Mucosa of rectum (tissue), 2 donors: ENCODE measurements at regions not wholly inside any gene's neighbourhood (a gene's known extent, or its start where the extent isn't known, plus 50 kb on each side); places are given as distances from the start of the nearest gene placed in this dataset.
"Not testable (repeated sequence)": the region's sequence is repeated elsewhere in the genome, so short reads cannot be mapped to it uniquely, and the experiment has no call there.

Experiments
- H3K27ac ChIP-seq, 2 donors: one replicate each; pipeline ENCODE4 v1.7.0; 2013; ENCODE audit warnings: inconsistent platforms in 2 of 2, low read depth in 2 of 2, low read length in 2 of 2
- H3K27me3 ChIP-seq, 2 donors: one replicate each; pipeline ENCODE4 v1.7.0; 2013; ENCODE audit warnings: low read length in 2 of 2; ENCODE audit not compliant: control insufficient read depth in 2 of 2, insufficient read depth in 2 of 2
- H3K36me3 ChIP-seq, 2 donors: one replicate each; pipeline ENCODE4 v1.7.0; 2013; ENCODE audit warnings: low read length in 2 of 2; ENCODE audit not compliant: control insufficient read depth in 2 of 2, insufficient read depth in 2 of 2
- H3K4me1 ChIP-seq, 2 donors: one replicate each; pipeline ENCODE4 v1.7.0; 2013; ENCODE audit warnings: low read length in 2 of 2, mild to moderate bottlenecking in 1 of 2; ENCODE audit not compliant: control insufficient read depth in 2 of 2, insufficient read depth in 2 of 2
- H3K4me3 ChIP-seq, 2 donors: one replicate each; pipeline ENCODE4 v1.7.0; 2013; ENCODE audit warnings: low read length in 2 of 2
- H3K9ac ChIP-seq, 2 donors: one replicate each; pipeline ENCODE4 v1.7.0; 2013; ENCODE audit warnings: low read length in 2 of 2, low read depth in 1 of 2, mild to moderate bottlenecking in 1 of 2
- H3K9me3 ChIP-seq, 2 donors: one replicate each; pipeline ENCODE4 v1.7.0; 2013; ENCODE audit warnings: low read length in 2 of 2; ENCODE audit not compliant: control insufficient read depth in 2 of 2
- donor health status: healthy.
- donor health status: Normal muscosa, but diverticular disease.

DNA sequence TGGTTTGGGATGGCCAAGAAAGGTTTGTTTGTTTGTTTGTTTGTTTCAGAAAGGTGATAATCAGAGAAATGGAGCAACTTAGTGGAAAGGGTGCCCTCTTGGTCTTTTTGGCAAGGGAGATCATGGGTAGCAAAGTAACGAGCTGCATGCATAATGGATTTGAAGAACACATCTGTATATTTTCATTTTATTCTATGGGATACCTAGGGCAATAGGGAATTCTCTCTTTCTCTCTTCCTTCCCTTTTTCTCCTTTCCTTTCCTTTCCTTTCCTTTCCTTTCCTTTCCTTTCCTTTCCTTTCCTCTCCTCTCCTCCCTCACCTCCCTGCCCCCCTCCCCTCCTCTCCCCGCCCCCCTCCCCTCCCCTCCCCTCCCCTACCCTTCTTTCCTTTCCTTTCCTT lies 492.1 kb downstream of the NEBL start:
- Histone ChIP-seq H3K36me3 (no peaks in the 10 kb centered on the region), H3K27ac (no peak overlapping the region), H3K9ac (no peak overlapping the region), H3K4me1 (no peaks in the 10 kb centered on the region), H3K4me3 (no peak overlapping the region), H3K9me3 (no peaks in the 10 kb centered on the region), H3K27me3 (no peaks in the 10 kb centered on the region)

DNA sequence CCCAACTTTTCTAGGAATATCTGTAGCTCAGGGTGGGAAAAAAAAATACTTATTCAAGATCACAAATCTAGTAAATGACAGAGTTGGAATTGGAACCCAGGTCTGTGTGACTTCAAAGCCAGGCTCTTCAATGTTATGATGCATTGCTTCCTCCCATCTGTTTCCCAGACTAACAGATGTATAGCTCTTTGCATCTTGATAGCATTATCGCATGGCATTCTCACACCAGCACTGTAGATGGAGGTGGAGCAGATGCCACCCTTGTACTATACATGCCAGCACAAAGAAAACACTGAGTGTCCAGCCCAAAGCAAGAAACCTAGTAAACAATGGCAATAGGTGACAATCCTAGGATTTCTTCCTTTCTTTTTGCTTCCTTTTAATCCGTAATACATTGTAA lies 497.3 kb downstream of the NEBL start:
- Histone ChIP-seq H3K9ac (no peak overlapping the region), H3K36me3 (no peaks in the 10 kb centered on the region), H3K9me3 (no peaks in the 10 kb centered on the region), H3K27me3 (no peaks in the 10 kb centered on the region), H3K4me1 (no peaks in the 10 kb centered on the region), H3K4me3 (no peak overlapping the region), H3K27ac (no peak overlapping the region)

DNA sequence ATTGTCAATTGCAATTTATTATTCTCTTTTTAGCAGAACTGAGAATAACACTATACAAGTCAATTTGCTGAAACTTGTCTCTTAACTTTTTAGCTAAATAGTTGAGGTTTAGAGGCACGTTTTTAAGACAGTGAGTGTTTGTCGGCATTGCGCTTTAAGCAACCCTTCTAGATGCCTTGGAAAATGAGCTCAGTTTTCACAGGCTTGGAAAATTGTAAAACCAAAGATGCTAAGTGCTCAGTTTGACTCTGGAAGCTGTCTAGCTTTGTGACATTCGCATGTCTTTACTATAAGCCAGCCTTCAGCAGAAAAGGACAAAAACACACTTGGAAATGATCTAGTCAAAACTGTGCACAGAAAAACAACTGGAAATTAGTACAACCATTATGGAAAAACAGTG lies 500.4 kb downstream of the NEBL start:
- Histone ChIP-seq H3K4me3 (no peak overlapping the region), H3K27ac (no peak overlapping the region), H3K4me1 (no peaks in the 10 kb centered on the region), H3K36me3 (no peaks in the 10 kb centered on the region), H3K9ac (no peak overlapping the region), H3K9me3 (no peaks in the 10 kb centered on the region), H3K27me3 (no peaks in the 10 kb centered on the region)

- no peaks in the 10 kb centered on the region for H3K9me3 ChIP-seq
- no peak overlapping the region for H3K4me3 ChIP-seq
- no peak overlapping the region for H3K9ac ChIP-seq
- no peaks in the 10 kb centered on the region for H3K4me1 ChIP-seq
- H3K36me3 ChIP-seq = no peaks in the 10 kb centered on the region
- H3K27ac ChIP-seq = no peak overlapping the region
- no peaks in the 10 kb centered on the region for H3K27me3 ChIP-seq
Observed at GRCh38 chr10:20396205-20396604, 500.9 kb downstream of the NEBL start.

GRCh38 chr10:20391629-20392028 lies 505.5 kb downstream of the NEBL start:
- no peaks in the 10 kb centered on the region for H3K9me3 ChIP-seq
- no peaks in the 10 kb centered on the region for H3K27me3 ChIP-seq
- no peaks in the 10 kb centered on the region for H3K4me1 ChIP-seq
- no peak overlapping the region for H3K27ac ChIP-seq
- H3K4me3 ChIP-seq = no peak overlapping the region
- no peaks in the 10 kb centered on the region for H3K36me3 ChIP-seq
- no peak overlapping the region for H3K9ac ChIP-seq

DNA sequence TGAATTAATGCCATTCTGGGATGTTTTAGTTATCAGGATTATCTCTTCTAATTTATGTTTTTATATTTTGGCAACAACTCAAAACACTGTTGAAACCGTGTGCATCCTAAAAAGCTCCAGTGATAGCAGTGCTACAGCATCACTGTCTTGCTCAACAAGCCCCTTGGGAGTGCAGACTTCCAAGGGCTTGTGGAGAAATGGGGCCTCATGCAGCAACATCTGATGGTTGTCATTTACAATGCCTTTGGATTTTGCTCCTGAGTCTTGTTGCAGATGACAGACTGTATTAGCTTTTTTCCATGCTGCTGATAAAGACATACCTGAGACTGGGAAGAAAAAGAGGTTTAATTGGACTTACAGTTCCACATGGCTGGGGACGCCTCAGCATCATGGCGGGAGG lies 515.4 kb downstream of the NEBL start:
- Histone ChIP-seq H3K4me1 (no peaks in the 10 kb centered on the region), H3K27ac (no peak overlapping the region), H3K9ac (no peak overlapping the region), H3K4me3 (no peak overlapping the region), H3K36me3 (no peaks in the 10 kb centered on the region), H3K9me3 (no peaks in the 10 kb centered on the region), H3K27me3 (no peaks in the 10 kb centered on the region)

DNA sequence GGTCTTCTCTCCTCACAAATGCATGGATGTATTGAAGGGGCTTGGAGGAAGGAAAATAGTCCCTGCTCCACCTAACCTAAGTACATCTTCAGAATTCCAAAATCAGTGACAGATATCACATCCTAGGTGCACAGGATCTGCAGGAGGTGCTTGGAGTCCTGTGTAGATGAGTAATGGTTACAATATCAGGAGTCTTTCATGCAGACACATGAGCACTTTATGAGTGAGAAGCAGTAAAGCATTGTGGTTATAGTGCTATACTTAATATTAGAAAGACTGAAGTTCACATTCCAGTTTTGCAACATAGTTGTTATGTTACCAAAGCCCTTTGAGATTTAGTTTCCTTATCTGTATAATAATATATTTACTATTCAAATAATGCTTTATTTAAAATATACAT lies 516.7 kb downstream of the NEBL start:
- no peaks in the 10 kb centered on the region for H3K9me3 ChIP-seq
- H3K36me3 ChIP-seq = no peaks in the 10 kb centered on the region
- no peak overlapping the region for H3K27ac ChIP-seq
- H3K4me3 ChIP-seq = no peak overlapping the region
- no peaks in the 10 kb centered on the region for H3K27me3 ChIP-seq
- H3K4me1 ChIP-seq = no peaks in the 10 kb centered on the region
- no peak overlapping the region for H3K9ac ChIP-seq

- no peaks in the 10 kb centered on the region for H3K36me3 ChIP-seq
- no peaks in the 10 kb centered on the region for H3K27me3 ChIP-seq
- peaks cover 0 to 3% of the 10 kb centered on the region in 2 donors for H3K4me1 ChIP-seq
- no peak overlapping the region for H3K4me3 ChIP-seq
- H3K9ac ChIP-seq = no peak overlapping the region
- no peak overlapping the region for H3K27ac ChIP-seq
- no peaks in the 10 kb centered on the region for H3K9me3 ChIP-seq
Observed at GRCh38 chr10:20372748-20373147, 524.4 kb downstream of the NEBL start.

DNA sequence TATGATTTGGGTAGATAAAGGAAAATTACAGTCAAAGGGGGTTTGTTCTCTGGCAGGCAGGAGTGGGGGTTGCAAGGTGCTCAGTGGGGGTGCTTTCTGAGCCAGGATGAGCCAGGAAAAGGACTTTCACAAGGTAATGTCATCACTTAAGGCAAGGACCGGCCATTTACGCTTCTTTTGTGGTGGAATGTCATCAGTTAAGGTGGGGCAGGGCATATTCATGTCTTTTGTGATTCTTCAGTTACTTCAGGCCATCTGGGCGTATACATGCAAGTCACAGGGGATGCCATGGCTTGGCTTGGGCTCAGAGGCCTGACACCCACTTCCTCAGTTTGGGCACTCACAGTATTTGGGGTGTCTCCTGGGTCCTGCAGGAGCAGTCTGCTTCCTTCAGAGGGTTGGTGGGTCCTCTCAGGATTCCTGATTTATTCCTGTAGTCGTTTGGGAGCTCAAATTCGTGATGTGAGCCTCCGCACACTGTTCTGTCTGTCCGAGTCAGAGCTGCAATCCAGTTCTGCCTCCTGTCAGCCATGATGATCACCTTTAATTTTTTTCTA lies 526.1 kb downstream of the NEBL start:
- not testable (repeated sequence) for H3K4me1 ChIP-seq, H3K4me3 ChIP-seq, H3K9me3 ChIP-seq, H3K27me3 ChIP-seq, H3K27ac ChIP-seq, H3K9ac ChIP-seq, H3K36me3 ChIP-seq

DNA sequence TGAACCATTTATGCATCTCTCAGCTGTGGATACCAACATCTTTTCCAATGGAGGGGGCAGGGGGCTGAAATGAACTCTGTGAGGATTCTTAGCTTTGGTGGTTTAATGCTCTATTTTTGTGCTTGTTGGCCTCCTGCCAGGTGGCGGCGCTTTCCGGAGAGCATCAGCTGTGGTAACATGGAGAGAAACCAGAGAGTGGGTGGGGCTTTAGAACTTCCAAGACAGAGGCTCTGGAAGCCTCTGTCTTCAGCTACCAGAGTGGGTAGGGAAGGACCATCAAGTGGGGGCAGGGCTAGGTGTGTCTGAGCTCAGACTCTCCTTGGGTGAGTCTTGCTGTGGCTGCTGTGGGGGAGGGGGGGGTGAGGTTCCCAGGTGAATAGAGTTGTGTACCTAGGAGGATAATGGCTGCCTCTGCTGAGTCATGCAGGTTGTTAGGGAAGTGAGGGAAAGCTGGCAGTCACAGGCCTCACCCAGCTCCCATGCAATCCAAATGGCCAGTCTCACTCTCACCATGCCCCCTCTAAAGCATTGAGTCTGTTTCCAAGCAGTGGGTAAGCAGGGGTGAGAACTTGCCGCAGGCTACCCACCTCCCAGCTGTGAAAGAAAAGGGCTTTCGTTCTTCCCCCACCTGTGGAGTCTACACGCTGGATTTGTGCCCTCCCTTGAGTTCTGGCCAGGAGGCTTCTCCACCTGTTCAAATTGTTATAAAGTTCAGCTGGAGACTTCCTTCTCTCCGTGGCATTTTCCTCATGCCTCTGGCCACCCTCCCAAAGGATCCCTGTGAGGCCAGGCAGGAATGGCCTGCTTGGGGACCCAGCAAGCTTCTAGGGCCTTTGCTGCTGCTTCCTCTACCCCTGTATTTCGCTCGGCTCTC lies 527.0 kb downstream of the NEBL start:
- Histone ChIP-seq H3K9ac (no peak overlapping the region), H3K27ac (peak overlapping the region in 1 of 2 donors; percentile 37), H3K4me1 (peaks cover 0 to 3% of the 10 kb centered on the region in 2 donors), H3K27me3 (no peaks in the 10 kb centered on the region), H3K36me3 (no peaks in the 10 kb centered on the region), H3K9me3 (no peaks in the 10 kb centered on the region), H3K4me3 (no peak overlapping the region)
